K562 (cell line): ENCODE measurements at regions not wholly inside any gene's neighbourhood (a gene's known extent, or its start where the extent isn't known, plus 50 kb on each side); places are given as distances from the start of the nearest gene placed in this dataset.

Experiments used
- ELK1 ChIP-seq: sonication (generic); formaldehyde crosslinking; IDR thresholded peaks from 2 replicates; pipeline ENCODE4 v1.8.1; 2022; ENCODE audit warnings: missing genetic modification reagents
- EZH2 ChIP-seq: IDR thresholded peaks from 2 replicates; pipeline ENCODE4 v1.6.1; 2012; ENCODE audit warnings: low read depth, mild to moderate bottlenecking, inconsistent platforms, low read length, borderline replicate concordance
- MAX ChIP-seq: sonication (generic); formaldehyde crosslinking; IDR thresholded peaks from 2 replicates; pipeline ENCODE4 v1.9.0; 2022; ENCODE audit warnings: mild to moderate bottlenecking, missing genetic modification reagents
- ZBTB8A ChIP-seq: fragments of 450-650 bp; IDR thresholded peaks from 2 replicates; pipeline ENCODE4 v1.6.1; 2018; ENCODE audit warnings: mild to moderate bottlenecking, moderate library complexity; ENCODE audit not compliant: partially characterized antibody

- TF ChIP-seq ZBTB8A (no peak), MAX (CRISPR knock-in tag) (no peak), EZH2 (no peak), ELK1 (CRISPR knock-in tag) (no peak)
Observed at GRCh38 chr3:191624299-191624698, 163.3 kb downstream of the PYDC2 start.
